Gastrocnemius medialis (tissue), 4 donors: ENCODE measurements at regions not wholly inside any gene's neighbourhood (a gene's known extent, or its start where the extent isn't known, plus 50 kb on each side); places are given as distances from the start of the nearest gene placed in this dataset.

Source experiments
- ATAC-seq, 2 donors: fragments of 150-250 bp; one replicate each; pipeline ENCODE4 v1.9.1; 2016
- DNase-seq, 2 donors: peaks; one replicate each; pipeline ENCODE4 v3.0.0-alpha.2; 2019
- H3K27ac ChIP-seq, 4 donors: fragments of 200-600 bp; sonication (generic); 1 replicate in 1 of 4; 2 replicates in 3 of 4; pipeline ENCODE4 v1.5.1; 2016 to 2018; ENCODE audit warnings: mild to moderate bottlenecking in 2 of 4, moderate library complexity in 1 of 4
- H3K27me3 ChIP-seq, 3 donors: fragments of 200-600 bp; sonication (generic) in 2 of 3; 1 replicate in 1 of 3; 2 replicates in 2 of 3; pipeline versions ENCODE4 v1.5.1 to v1.6.0; 2016 to 2019; ENCODE audit warnings: mild to moderate bottlenecking in 1 of 3, moderate library complexity in 1 of 3
- H3K36me3 ChIP-seq, 2 donors: fragments of 200-600 bp; sonication (generic) in 1 of 2; one replicate each; pipeline ENCODE4 v1.5.1; 2017 to 2018
- H3K4me1 ChIP-seq, 2 donors: fragments of 200-600 bp; sonication (generic) in 1 of 2; one replicate each; pipeline ENCODE4 v1.5.1; 2016 to 2017; ENCODE audit warnings: mild to moderate bottlenecking in 2 of 2
- H3K4me3 ChIP-seq, 4 donors: fragments of 200-600 bp; sonication (generic) in 3 of 4; 1 replicate in 1 of 4; 2 replicates in 3 of 4; pipeline ENCODE4 v1.5.1; 2016 to 2019; ENCODE audit warnings: mild to moderate bottlenecking in 2 of 4
- H3K9me3 ChIP-seq, 3 donors: fragments of 200-600 bp; sonication (generic) in 2 of 3; 1 replicate in 1 of 3; 2 replicates in 2 of 3; pipeline ENCODE4 v1.5.1; 2016 to 2019
- POLR2A ChIP-seq, 2 donors: fragments of 450-650 bp; IDR thresholded peaks; one replicate each; pipeline ENCODE4 v1.6.1; 2017; ENCODE audit warnings: antibody characterized with exemption in 2 of 2, mild to moderate bottlenecking in 2 of 2, moderate library complexity in 2 of 2
- in situ Hi-C, 4 donors: fragments of 200-750 bp; cut with MboI; loops; one replicate each; pipeline versions ENCODE4 v1.15.0 to v1.8.0; 2017; ENCODE audit warnings: low sequenced_read_pairs in 4 of 4
- intact Hi-C: fragments of 100-400 bp; cut with DNase I; formaldehyde crosslinking; loops from one replicate; pipeline ENCODE4 v1.15.1; 2023; ENCODE audit warnings: low total_unique reads
- TF ChIP-seq, protein P1 (sequence below), 5 experiments: fragments of 450-650 bp in 3 of 5; fragments of 200-600 bp in 2 of 5; sonication (generic) in 2 of 5; IDR thresholded peaks in 4 of 5; conservative IDR thresholded peaks in 1 of 5; 1 replicate in 4 of 5; 2 replicates in 1 of 5; pipeline ENCODE4 v1.5.1; 2016 to 2019; ENCODE audit warnings: antibody characterized with exemption in 5 of 5, mild to moderate bottlenecking in 3 of 5, moderate library complexity in 3 of 5

DNA sequence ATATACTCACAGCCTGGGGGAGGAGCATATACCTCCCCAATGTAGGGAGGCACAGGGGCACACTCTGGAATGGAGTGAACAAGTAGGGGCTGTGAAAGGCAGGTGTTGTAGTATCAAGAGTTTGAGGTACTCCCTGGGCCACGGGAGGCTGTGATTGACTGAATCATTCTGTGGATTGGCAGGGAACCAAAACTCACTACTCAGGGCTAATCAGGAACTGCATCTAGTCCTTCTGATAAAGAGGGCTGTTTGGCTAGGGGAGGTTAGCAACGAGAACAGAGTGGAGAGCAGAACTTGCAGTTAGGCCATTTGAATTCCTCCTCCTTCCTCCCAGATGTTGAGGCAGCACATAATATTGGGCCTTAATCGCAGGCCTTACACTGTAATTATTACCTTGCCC lies 369.2 kb upstream of the MPDZ start:
- Histone ChIP-seq H3K9me3 (no peaks in the 10 kb centered on the region), H3K27ac (no peak overlapping the region), H3K27me3 (no peaks in the 10 kb centered on the region), H3K4me1 (peaks cover 7 to 11% of the 10 kb centered on the region in 2 donors), H3K4me3 (no peak overlapping the region), H3K36me3 (no peaks in the 10 kb centered on the region)
- DNase-seq: no peak
- in situ Hi-C loops: no loop called here
- intact Hi-C loops: no loop called here
- TF ChIP-seq POLR2A (IDR thresholded peaks at IDR 0.05): no peak
- TF ChIP-seq, protein P1, sequence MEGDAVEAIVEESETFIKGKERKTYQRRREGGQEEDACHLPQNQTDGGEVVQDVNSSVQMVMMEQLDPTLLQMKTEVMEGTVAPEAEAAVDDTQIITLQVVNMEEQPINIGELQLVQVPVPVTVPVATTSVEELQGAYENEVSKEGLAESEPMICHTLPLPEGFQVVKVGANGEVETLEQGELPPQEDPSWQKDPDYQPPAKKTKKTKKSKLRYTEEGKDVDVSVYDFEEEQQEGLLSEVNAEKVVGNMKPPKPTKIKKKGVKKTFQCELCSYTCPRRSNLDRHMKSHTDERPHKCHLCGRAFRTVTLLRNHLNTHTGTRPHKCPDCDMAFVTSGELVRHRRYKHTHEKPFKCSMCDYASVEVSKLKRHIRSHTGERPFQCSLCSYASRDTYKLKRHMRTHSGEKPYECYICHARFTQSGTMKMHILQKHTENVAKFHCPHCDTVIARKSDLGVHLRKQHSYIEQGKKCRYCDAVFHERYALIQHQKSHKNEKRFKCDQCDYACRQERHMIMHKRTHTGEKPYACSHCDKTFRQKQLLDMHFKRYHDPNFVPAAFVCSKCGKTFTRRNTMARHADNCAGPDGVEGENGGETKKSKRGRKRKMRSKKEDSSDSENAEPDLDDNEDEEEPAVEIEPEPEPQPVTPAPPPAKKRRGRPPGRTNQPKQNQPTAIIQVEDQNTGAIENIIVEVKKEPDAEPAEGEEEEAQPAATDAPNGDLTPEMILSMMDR (IDR thresholded peaks at IDR 0.05 in 4 of 5, conservative IDR thresholded peaks at IDR 0.05 in 1 of 5): no peak
- no peak for ATAC-seq

DNA sequence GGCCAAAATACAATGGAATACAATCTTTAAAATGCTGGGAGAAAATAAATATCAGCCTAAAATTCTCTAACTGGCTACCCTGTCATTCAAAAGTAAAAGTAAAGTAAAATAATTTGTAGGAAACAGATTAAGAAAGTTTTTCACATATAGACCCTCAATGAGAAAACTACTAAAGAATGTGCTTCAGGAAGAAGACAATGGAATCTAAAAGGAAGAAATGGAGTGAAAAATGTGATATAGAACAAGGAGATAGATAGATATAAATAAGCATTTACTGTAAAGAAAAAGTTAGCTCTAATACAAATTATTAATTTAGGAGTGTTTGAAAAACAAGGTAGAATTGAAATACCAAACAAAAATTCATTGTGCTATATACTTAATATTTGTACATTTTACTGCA lies 368.6 kb upstream of the MPDZ start:
- H3K27ac ChIP-seq: no peak overlapping the region
- no peaks in the 10 kb centered on the region for H3K27me3 ChIP-seq
- in situ Hi-C loops (no loop called here), intact Hi-C loops (no loop called here)
- no peak for TF ChIP-seq POLR2A (IDR thresholded peaks at IDR 0.05)
- TF ChIP-seq, protein P1 (IDR thresholded peaks at IDR 0.05 in 4 of 5, conservative IDR thresholded peaks at IDR 0.05 in 1 of 5): no peak
- DNase-seq (no peak), ATAC-seq (no peak)
- peaks cover 7 to 11% of the 10 kb centered on the region in 2 donors for H3K4me1 ChIP-seq
- H3K4me3 ChIP-seq: no peak overlapping the region
- H3K36me3 ChIP-seq: no peaks in the 10 kb centered on the region
- no peaks in the 10 kb centered on the region for H3K9me3 ChIP-seq

DNA sequence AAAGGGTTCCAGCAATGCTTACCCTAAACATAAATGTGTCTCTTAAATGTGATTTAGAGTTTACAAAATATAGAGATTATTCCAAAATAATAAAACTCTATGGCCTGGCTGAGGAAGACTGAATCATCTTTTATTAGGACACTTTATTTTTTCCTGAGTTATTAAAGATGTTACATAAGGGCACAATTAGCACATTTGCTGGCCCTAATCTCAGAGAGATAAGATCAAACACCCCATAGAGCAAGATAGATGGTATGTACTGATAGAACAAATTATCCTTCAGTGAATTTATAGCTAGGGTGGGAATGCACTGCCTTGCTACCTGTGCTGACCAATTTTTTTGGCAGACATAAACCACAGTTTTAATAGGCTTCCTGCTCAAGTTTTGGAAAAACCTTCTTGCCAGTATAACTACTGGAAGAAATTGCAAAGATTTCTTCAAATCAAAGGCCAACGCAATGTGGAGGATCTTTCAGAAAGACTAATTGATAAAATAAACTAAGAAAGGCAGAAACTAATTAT lies 367.1 kb upstream of the MPDZ start:
- no peak overlapping the region for H3K4me3 ChIP-seq
- peaks cover 0 to 7% of the 10 kb centered on the region in 2 donors for H3K4me1 ChIP-seq
- H3K27ac ChIP-seq: no peak overlapping the region
- TF ChIP-seq, protein P1 (IDR thresholded peaks at IDR 0.05 in 4 of 5, conservative IDR thresholded peaks at IDR 0.05 in 1 of 5): no peak
- TF ChIP-seq POLR2A (IDR thresholded peaks at IDR 0.05): no peak
- intact Hi-C loops: no loop called here
- no peaks in the 10 kb centered on the region for H3K27me3 ChIP-seq
- in situ Hi-C loops: no loop called here
- DNase-seq: no peak
- no peak for ATAC-seq
- no peaks in the 10 kb centered on the region for H3K36me3 ChIP-seq
- H3K9me3 ChIP-seq: no peaks in the 10 kb centered on the region

DNA sequence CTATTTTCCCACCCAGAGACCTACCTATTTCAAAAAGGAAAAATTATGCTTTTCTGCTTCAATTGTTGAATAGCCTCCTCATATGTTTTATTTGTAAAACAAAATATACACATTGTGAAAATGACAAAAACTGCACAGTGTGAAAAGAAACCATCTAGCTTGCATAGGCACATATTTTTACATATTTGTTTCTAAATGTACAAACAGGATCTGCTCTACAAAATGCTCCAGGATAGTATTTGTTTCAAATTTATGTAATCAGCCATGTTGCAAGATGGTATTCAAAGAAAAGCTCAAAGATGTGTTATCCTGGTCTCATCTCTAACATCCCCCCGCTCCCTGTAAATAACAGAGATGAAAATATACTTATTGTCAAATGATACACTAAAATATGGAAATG lies 366.1 kb upstream of the MPDZ start:
- Histone ChIP-seq H3K36me3 (no peaks in the 10 kb centered on the region), H3K27ac (no peak overlapping the region), H3K27me3 (no peaks in the 10 kb centered on the region), H3K9me3 (no peaks in the 10 kb centered on the region), H3K4me3 (no peak overlapping the region), H3K4me1 (peaks cover 0 to 6% of the 10 kb centered on the region in 2 donors)
- TF ChIP-seq POLR2A (IDR thresholded peaks at IDR 0.05): no peak
- TF ChIP-seq, protein P1 (IDR thresholded peaks at IDR 0.05 in 4 of 5, conservative IDR thresholded peaks at IDR 0.05 in 1 of 5): no peak
- intact Hi-C loops (no loop called here), in situ Hi-C loops (no loop called here)
- no peak for ATAC-seq
- DNase-seq: no peak

GRCh38 chr9:13644675-13645074 lies 365.2 kb upstream of the MPDZ start:
- DNase-seq (no peak), ATAC-seq (no peak)
- TF ChIP-seq, protein P1 (IDR thresholded peaks at IDR 0.05 in 4 of 5, conservative IDR thresholded peaks at IDR 0.05 in 1 of 5): no peak
- no peak for TF ChIP-seq POLR2A (IDR thresholded peaks at IDR 0.05)
- H3K36me3 ChIP-seq: no peaks in the 10 kb centered on the region
- H3K27ac ChIP-seq: no peak overlapping the region
- intact Hi-C loops: no loop called here
- no peaks in the 10 kb centered on the region for H3K9me3 ChIP-seq
- in situ Hi-C loops: no loop called here
- H3K27me3 ChIP-seq: no peaks in the 10 kb centered on the region
- H3K4me1 ChIP-seq: peaks cover 0 to 6% of the 10 kb centered on the region in 2 donors
- H3K4me3 ChIP-seq: no peak overlapping the region
